Activated T-cell treated with anti-CD3 and anti-CD28 coated beads for 24 hours (primary cell): ENCODE measurements at regions not wholly inside any gene's neighbourhood (a gene's known extent, or its start where the extent isn't known, plus 50 kb on each side); places are given as distances from the start of the nearest gene placed in this dataset.

Source experiments
- DNase-seq: peaks from one replicate; pipeline ENCODE4 v3.0.0-alpha.2; 2020; ENCODE audit warnings: low read depth

DNA sequence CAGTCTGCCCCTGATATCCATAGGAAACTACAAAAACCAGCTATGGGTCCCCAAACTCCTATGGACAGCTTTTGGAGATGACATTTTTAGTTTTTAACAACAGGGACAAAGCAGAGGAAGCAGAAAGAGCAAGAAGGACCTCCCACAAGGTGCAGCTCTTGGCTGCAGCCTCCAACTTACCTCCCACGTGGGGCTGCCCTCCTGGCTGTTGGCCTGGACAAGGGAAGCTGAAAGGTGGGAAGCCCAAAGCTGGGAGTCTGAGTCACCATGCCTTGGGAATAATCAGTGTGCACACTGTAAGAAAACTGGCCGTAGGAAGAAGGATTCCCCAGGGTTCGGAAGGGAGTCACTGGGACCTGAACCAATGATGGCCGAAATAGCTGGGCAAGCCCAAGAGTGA is 51.8 kb upstream of the PAX1 start:
- DNase-seq: no peak

- no peak for DNase-seq
Measured at GRCh38 chr20:21643417-21643816, 62.0 kb upstream of the PAX1 start.

DNA sequence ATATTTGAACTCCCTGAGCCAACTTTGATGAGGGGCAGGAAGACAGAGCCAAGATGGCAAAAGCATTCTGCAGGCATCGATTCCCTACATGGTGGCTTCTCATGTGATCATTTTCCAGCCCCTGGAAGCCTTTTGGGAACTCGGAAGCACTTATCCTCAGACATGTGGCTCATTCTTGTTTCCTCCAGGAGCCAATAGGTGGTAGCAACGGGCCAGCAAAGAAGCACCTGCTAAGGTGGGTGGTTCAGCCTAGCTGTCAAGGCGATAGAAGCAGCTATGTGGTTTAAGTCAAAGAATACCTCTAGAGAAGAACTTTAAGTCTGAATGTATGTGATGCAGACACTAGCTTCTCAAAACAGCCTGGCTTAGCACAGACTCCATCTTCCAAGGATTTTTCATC is 64.9 kb upstream of the PAX1 start:
- no peak for DNase-seq

GRCh38 chr20:21633829-21634228 is 71.6 kb upstream of the PAX1 start:
- DNase-seq: no peak

GRCh38 chr20:21632735-21633053 is 72.8 kb upstream of the PAX1 start:
- no peak for DNase-seq

DNA sequence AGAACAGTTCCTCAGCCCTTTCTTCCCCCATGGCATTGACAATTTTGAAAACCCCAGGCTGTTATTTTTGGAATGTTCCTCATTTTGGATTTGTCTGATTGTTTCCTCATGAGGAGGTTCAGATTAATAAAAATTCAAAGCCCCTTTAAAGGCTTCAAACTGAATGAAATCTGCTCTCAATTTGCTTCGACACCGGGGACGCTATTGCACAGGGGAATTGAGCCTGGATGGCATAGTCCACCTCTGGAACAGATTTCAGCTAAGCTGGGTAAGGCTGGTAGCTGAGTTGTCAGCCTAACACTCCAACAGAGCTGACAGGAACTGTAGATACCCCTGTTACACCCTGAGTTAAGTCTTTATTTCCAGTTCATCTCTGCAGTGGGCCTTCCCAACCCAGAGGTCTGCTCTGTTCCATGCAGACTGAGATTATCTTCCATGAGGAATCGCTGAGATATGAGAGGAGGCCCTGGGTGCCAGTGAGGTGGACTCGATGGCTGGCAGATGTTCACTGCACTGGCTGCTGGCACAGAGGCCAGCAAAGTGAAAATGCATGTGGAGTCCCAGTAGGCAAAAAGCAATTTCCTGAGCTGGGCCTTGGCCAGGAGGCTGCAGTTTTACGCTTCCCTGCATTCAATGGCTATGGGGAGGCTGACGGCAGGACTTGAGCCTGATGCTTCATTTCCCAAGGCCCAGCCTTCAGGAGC is 73.3 kb upstream of the PAX1 start:
- DNase-seq: no peak

DNA sequence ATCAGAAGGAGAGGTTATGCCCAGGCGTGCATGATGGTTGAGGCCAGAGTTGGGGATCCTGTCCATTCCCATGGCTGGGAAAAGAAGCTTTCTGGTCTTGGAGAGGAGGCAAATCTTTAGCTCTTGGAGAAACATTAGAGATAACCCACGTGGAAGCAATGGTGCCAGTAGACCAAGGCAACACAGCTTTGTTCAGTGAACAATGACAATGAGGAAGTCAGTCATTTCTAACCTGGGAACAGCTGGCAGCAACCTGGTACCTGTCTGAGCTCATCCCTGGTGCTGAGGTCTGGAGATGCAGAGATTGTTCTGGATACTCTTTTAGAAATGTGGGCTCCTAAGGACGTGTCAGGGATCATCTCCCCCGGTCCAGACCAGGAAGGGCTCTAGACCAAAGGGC is 76.7 kb upstream of the PAX1 start:
- DNase-seq: no peak

DNA sequence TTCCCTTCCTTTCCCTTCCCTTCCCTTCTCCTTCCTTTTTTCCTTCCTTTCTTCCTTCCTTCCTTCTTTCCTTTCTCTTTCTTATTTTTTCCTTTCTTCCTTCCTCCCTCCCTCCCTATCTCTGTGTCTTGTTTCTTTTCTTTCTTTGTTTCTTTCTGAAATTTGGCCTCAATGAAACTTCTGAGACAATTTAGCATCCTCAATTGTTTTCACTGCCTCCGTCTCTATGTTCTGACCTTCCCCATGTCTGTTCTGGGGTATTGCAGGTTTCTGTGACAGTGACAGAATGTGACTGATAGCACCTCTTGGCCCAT is 81.7 kb upstream of the PAX1 start:
- DNase-seq: no peak

GRCh38 chr20:21623074-21623780 is 82.2 kb upstream of the PAX1 start:
- no peak for DNase-seq

- no peak for DNase-seq
Measured at GRCh38 chr20:21622097-21622857, 83.2 kb upstream of the PAX1 start.

DNA sequence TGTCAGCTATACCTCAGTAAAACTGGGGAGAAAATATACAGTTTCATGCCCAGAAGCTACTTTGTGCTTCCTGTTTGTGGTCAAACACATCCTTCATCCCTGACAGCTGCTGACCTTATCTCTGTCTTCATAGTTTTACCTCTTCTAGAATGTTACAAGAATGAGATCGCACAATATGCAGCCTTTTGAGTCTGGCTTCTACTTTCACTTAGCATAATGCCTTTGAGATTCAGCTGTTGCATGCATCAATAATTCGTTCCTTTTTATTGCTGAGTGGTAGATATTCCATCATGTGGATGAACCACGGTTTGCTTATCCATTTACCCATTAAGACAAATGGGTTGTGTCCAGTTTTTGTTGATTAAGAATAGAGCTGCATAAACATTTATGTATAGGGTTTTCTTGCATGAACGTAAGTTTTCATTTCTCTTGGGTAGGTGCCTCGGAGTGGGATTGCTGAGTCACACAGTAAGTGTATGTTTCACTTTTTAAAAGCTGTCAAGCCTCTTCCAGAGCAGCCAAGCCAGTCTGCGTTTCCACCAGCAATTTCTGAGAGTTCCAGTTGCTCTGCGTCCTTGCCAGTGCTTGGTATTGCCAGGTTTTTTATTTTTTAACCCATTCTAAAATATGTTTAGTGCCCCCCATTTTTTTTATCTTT is 86.6 kb upstream of the PAX1 start:
- DNase-seq: no peak

DNA sequence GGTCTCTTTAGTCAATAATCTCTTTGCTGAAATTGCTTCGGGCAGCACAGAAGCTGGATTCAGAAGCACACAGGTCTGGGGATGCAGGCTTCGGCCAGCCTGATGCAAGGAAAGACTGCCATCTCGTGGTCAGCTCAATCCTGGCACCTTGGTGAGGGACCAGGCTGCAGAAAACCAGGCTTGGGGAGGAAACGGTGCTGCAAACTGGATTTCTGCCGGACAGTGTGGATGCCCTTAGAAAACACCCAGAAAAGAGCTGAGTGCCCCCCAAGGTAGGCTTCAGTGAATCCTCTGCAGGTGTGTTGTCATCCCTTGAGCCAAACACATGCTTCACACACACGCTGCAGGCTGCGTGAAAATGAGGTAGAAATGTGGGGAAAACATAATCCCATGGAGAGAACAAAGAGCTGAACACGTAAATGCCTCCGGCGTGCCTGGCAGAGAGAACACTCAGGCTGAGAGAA is 89.8 kb upstream of the PAX1 start:
- DNase-seq: peak; percentile 28

- DNase-seq: no peak
Measured at GRCh38 chr20:21614980-21615379, 90.5 kb upstream of the PAX1 start.

- no peak for DNase-seq
Measured at GRCh38 chr20:21613512-21613911, 92.0 kb upstream of the PAX1 start.

GRCh38 chr20:21609981-21610380 is 95.5 kb upstream of the PAX1 start:
- DNase-seq: no peak

DNA sequence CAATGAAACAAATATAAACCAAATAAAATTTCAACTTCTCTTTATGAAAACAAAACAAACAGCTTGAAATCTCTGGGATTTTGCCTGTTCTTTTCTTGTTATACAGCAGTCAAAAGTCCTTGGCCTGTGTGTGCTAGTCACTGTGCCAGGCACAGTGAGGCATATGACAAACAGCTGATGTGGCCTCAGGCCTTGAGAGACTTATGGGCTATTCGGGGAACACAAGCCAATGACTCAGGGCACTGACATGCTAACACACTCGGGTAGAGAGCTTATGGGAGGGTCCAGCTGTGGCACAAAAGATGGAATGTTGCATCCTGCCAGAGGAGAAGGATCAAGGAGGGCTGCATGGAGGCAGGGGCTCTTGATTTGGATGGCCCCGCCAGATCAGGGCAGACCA is 95.4 kb upstream of the NKX2-2 start:
- DNase-seq: no peak

GRCh38 chr20:21608777-21609176 is 94.9 kb upstream of the NKX2-2 start:
- DNase-seq: no peak

- DNase-seq: no peak
Measured at GRCh38 chr20:21607971-21608725, 94.3 kb upstream of the NKX2-2 start.

GRCh38 chr20:21601799-21602198 is 87.9 kb upstream of the NKX2-2 start:
- no peak for DNase-seq

DNA sequence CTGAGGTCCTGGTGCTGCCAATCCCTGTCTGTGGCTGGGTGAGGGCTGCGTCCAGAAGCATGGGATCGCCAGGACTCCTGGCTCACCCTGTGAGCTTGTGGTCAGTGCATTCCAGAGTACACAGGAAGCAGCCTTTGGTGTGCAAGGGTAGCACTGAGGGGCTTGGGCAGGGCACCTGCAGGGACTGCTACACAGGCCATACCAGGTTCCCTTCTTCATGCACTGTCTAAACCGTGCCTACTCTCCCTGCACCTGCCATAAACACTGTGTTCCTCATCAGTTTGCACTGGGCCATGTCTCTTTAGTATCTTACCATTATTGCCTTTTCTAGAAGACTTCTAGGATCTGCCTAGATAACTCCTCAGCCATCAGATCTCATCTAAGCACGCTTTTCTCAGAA is 72.8 kb upstream of the NKX2-2 start:
- DNase-seq: no peak

GRCh38 chr20:21583486-21584168 is 69.8 kb upstream of the NKX2-2 start:
- DNase-seq: no peak

DNA sequence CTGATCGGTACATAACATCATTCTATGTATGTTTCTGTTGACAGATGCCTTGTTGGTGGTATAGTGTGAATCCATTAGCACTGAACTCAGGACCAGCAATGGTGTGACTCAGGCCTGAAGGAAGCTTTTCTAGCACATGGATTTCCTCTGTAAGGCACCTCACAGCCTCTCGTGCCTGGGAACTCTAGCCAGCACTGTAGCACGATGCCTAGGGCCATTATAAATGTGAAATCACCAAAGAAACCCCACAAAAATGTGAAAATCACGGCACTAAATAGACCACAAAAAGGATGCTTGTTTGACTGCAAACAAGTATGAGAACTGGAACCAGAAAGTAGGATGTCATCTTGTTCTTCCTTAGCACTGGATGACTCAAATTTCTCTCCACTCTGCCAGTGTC is 63.7 kb upstream of the NKX2-2 start:
- DNase-seq: no peak
